HEK293 (cell line): ENCODE measurements at regions not wholly inside any gene's neighbourhood (a gene's known extent, or its start where the extent isn't known, plus 50 kb on each side); places are given as distances from the start of the nearest gene placed in this dataset.

Experiments
- CTCF ChIA-PET: fragments of 350-600 bp; formaldehyde crosslinking; extraction: SDS; loops from one replicate; lab custom pipeline; 2021; ENCODE audit warnings: antibody characterized with exemption; lab: Yijun Ruan, JAX
- POLR2A ChIA-PET: fragments of 300-600 bp; formaldehyde crosslinking; extraction: SDS; loops from one replicate; lab custom pipeline; 2020; ENCODE audit warnings: antibody characterized with exemption, inconsistent platforms; lab: Yijun Ruan, JAX
- H3K27ac ChIP-seq: fragments of 200-500 bp; sonication (Bioruptor generic); 2 replicates; pipeline ENCODE4 v1.5.1; 2014; ENCODE audit warnings: low read depth, low read length, control low read depth, inconsistent platforms; ENCODE audit errors: extremely low read depth
- H3K36me3 ChIP-seq, 2 experiments: fragments of 200-500 bp in 1 of 2; sonication (Bioruptor generic) in 1 of 2; 1 replicate in 1 of 2; 2 replicates in 1 of 2; pipeline ENCODE4 v1.5.1; 2014 to 2017; ENCODE audit warnings: inconsistent platforms in 2 of 2, low read length in 2 of 2; ENCODE audit not compliant: control insufficient read depth in 2 of 2, insufficient read depth in 1 of 2
- H3K4me1 ChIP-seq: fragments of 200-500 bp; sonication (Bioruptor generic); 2 replicates; pipeline ENCODE4 v1.5.1; 2014; ENCODE audit warnings: mild to moderate bottlenecking, low read length, inconsistent platforms; ENCODE audit not compliant: control insufficient read depth, insufficient read depth
- H3K4me3 ChIP-seq: 2 replicates; pipeline ENCODE4 v1.5.1; 2011; ENCODE audit warnings: low read depth, mild to moderate bottlenecking, control low read depth, low read length, moderate library complexity
- H3K9me3 ChIP-seq: fragments of 200-500 bp; sonication (Bioruptor generic); 2 replicates; pipeline ENCODE4 v1.5.1; 2014; ENCODE audit warnings: low read depth, low read length, inconsistent platforms; ENCODE audit not compliant: control insufficient read depth, insufficient read depth
- BCL11A ChIP-seq: fragments of 450-650 bp; formaldehyde crosslinking; IDR thresholded peaks from 2 replicates; pipeline ENCODE4 v1.5.1; 2016; ENCODE audit warnings: low read depth, missing biosample characterization, missing genetic modification characterization
- FEZF1 ChIP-seq: fragments of 450-650 bp; formaldehyde crosslinking; IDR thresholded peaks from 2 replicates; pipeline ENCODE4 v1.5.1; 2016; ENCODE audit warnings: missing biosample characterization, missing genetic modification characterization
- GLI2 ChIP-seq: fragments of 450-650 bp; formaldehyde crosslinking; IDR thresholded peaks from 2 replicates; pipeline ENCODE4; 2017; ENCODE audit warnings: missing biosample characterization, missing genetic modification characterization, low read depth, borderline replicate concordance
- GLIS1 ChIP-seq: fragments of 450-650 bp; formaldehyde crosslinking; IDR thresholded peaks from 2 replicates; pipeline ENCODE4 v1.5.1; 2016; ENCODE audit warnings: missing biosample characterization, missing genetic modification characterization
- KLF1 ChIP-seq: fragments of 450-650 bp; formaldehyde crosslinking; IDR thresholded peaks from 2 replicates; pipeline ENCODE4 v1.5.1; 2016; ENCODE audit warnings: missing biosample characterization, missing genetic modification characterization
- PRDM1 ChIP-seq: fragments of 450-650 bp; formaldehyde crosslinking; IDR thresholded peaks from 2 replicates; pipeline ENCODE4; 2016; ENCODE audit warnings: missing biosample characterization, missing genetic modification characterization
- REPIN1 ChIP-seq: fragments of 450-650 bp; formaldehyde crosslinking; IDR thresholded peaks from 2 replicates; pipeline ENCODE4 v1.5.1; 2017; ENCODE audit warnings: missing biosample characterization, missing genetic modification characterization, low read depth
- TCF7L2 ChIP-seq: IDR thresholded peaks from 2 replicates; pipeline ENCODE4 v1.6.1; 2011; ENCODE audit warnings: low read depth, mild to moderate bottlenecking, inconsistent platforms, low read length, moderate library complexity, borderline replicate concordance
- ZNF138 ChIP-seq: fragments of 450-650 bp; formaldehyde crosslinking; IDR thresholded peaks from 2 replicates; pipeline ENCODE4 v1.5.1; 2016; ENCODE audit warnings: missing biosample characterization, missing genetic modification characterization, borderline replicate concordance
- ZNF140 ChIP-seq: fragments of 450-650 bp; formaldehyde crosslinking; IDR thresholded peaks from 2 replicates; pipeline ENCODE4 v1.5.1; 2016; ENCODE audit warnings: missing biosample characterization, missing genetic modification characterization
- ZNF157 ChIP-seq: fragments of 450-650 bp; formaldehyde crosslinking; IDR thresholded peaks from 2 replicates; pipeline ENCODE4 v1.5.1; 2016; ENCODE audit warnings: missing biosample characterization, missing genetic modification characterization
- ZNF19 ChIP-seq: fragments of 450-650 bp; formaldehyde crosslinking; IDR thresholded peaks from 2 replicates; pipeline ENCODE4; 2016; ENCODE audit warnings: missing biosample characterization, missing genetic modification characterization, low read depth
- ZNF341 ChIP-seq: fragments of 450-650 bp; formaldehyde crosslinking; IDR thresholded peaks from 2 replicates; pipeline ENCODE4; 2016; ENCODE audit warnings: low read depth, missing biosample characterization, missing genetic modification characterization
- ZNF404 ChIP-seq: fragments of 450-650 bp; formaldehyde crosslinking; IDR thresholded peaks from 2 replicates; pipeline ENCODE4 v1.5.1; 2017; ENCODE audit warnings: missing biosample characterization, missing genetic modification characterization
- ZNF48 ChIP-seq: fragments of 450-650 bp; formaldehyde crosslinking; IDR thresholded peaks from 2 replicates; pipeline ENCODE4 v1.5.1; 2016; ENCODE audit warnings: missing biosample characterization, missing genetic modification characterization
- ZNF529 ChIP-seq: fragments of 450-650 bp; formaldehyde crosslinking; IDR thresholded peaks from 2 replicates; pipeline ENCODE4 v1.5.1; 2017; ENCODE audit warnings: missing genetic modification characterization, missing biosample characterization; ENCODE audit not compliant: insufficient replicate concordance
- ZNF544 ChIP-seq: fragments of 450-650 bp; formaldehyde crosslinking; IDR thresholded peaks from 2 replicates; pipeline ENCODE4 v1.5.0; 2017; ENCODE audit warnings: missing biosample characterization, missing genetic modification characterization
- ZNF548 ChIP-seq: fragments of 450-650 bp; formaldehyde crosslinking; IDR thresholded peaks from 2 replicates; pipeline ENCODE4 v1.5.1; 2016; ENCODE audit warnings: missing biosample characterization, missing genetic modification characterization
- ZNF558 ChIP-seq: fragments of 450-650 bp; formaldehyde crosslinking; IDR thresholded peaks from 2 replicates; pipeline ENCODE4 v1.5.1; 2016; ENCODE audit warnings: missing biosample characterization, missing genetic modification characterization
- ZNF585B ChIP-seq: fragments of 450-650 bp; formaldehyde crosslinking; IDR thresholded peaks from 2 replicates; pipeline ENCODE4 v1.5.1; 2016; ENCODE audit warnings: missing biosample characterization, missing genetic modification characterization
- ZNF624 ChIP-seq: fragments of 450-650 bp; formaldehyde crosslinking; IDR thresholded peaks from 2 replicates; pipeline ENCODE4 v1.5.1; 2017; ENCODE audit warnings: missing biosample characterization, missing genetic modification characterization
- ZNF626 ChIP-seq: fragments of 450-650 bp; sonication (Bioruptor Pico); formaldehyde crosslinking; IDR thresholded peaks from 2 replicates; pipeline ENCODE4 v1.5.1; 2018; ENCODE audit warnings: missing biosample characterization, missing genetic modification characterization, inconsistent platforms
- ZNF629 ChIP-seq: fragments of 450-650 bp; formaldehyde crosslinking; IDR thresholded peaks from 2 replicates; pipeline ENCODE4 v1.5.1; 2017; ENCODE audit warnings: missing biosample characterization, missing genetic modification characterization
- ZNF701 ChIP-seq: fragments of 450-650 bp; formaldehyde crosslinking; IDR thresholded peaks from 2 replicates; pipeline ENCODE4 v1.5.1; 2016; ENCODE audit warnings: missing biosample characterization, missing genetic modification characterization
- ZNF707 ChIP-seq: fragments of 450-650 bp; formaldehyde crosslinking; IDR thresholded peaks from 2 replicates; pipeline ENCODE4 v1.5.1; 2016; ENCODE audit warnings: missing biosample characterization, missing genetic modification characterization
- TF ChIP-seq, protein P1 (sequence below): fragments of 450-650 bp; formaldehyde crosslinking; IDR thresholded peaks from 2 replicates; pipeline ENCODE4 v1.5.1; 2016; ENCODE audit warnings: missing biosample characterization, missing genetic modification characterization
- TF ChIP-seq, protein P2 (sequence below): fragments of 450-650 bp; formaldehyde crosslinking; IDR thresholded peaks from 2 replicates; pipeline ENCODE4 v1.5.1; 2016; ENCODE audit warnings: missing biosample characterization, missing genetic modification characterization, low read depth
- TF ChIP-seq, protein P3 (sequence below): fragments of 450-650 bp; formaldehyde crosslinking; conservative IDR thresholded peaks from 2 replicates; pipeline ENCODE4 v1.5.1; 2016; ENCODE audit warnings: low read depth, missing biosample characterization, missing genetic modification characterization
- TF ChIP-seq, protein P4 (sequence below): sonication (generic); formaldehyde crosslinking; IDR thresholded peaks from 2 replicates; pipeline ENCODE4 v1.8.1; 2022; ENCODE audit warnings: mild to moderate bottlenecking, moderate library complexity, missing genetic modification reagents

DNA sequence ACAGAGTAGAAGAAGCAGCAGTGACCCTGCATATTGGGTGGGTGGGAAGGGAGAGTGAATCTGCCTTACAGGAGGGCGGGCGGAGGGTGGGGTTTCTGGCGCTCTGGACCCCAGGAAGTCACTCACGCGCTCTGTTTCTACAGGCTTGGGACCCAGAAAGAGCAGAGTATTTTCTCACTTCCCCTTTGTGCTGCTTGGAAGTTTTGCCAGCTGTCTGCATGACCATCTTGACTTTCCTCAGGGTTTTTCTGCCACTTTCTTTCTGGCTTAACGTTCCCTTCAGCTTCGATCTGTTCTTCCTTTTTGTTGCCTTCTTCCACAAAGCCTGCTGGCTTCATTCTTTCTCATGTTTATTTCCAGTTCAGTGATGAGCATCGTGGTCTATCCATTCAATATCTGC is 383.1 kb downstream of the GALR1 start:
- POLR2A ChIA-PET = no interaction called here
- H3K27ac ChIP-seq = no peak overlapping the region
- H3K36me3 ChIP-seq = no peaks in the 10 kb centered on the region
- TF ChIP-seq ZNF19 (tag by site-specific recombination) = no peak
- TF ChIP-seq REPIN1 (tag by site-specific recombination) = no peak
- no peak for TF ChIP-seq ZNF558 (tag by site-specific recombination)
- no peak for TF ChIP-seq GLIS1 (tag by site-specific recombination)
- no peak for TF ChIP-seq ZNF585B (tag by site-specific recombination)
- TF ChIP-seq ZNF544 (tag by site-specific recombination) = no peak
- no peak for TF ChIP-seq TCF7L2
- TF ChIP-seq ZNF707 = no peak
- no peak for TF ChIP-seq ZNF157 (tag by site-specific recombination)
- TF ChIP-seq GLI2 (tag by site-specific recombination) = no peak
- TF ChIP-seq, protein P1, sequence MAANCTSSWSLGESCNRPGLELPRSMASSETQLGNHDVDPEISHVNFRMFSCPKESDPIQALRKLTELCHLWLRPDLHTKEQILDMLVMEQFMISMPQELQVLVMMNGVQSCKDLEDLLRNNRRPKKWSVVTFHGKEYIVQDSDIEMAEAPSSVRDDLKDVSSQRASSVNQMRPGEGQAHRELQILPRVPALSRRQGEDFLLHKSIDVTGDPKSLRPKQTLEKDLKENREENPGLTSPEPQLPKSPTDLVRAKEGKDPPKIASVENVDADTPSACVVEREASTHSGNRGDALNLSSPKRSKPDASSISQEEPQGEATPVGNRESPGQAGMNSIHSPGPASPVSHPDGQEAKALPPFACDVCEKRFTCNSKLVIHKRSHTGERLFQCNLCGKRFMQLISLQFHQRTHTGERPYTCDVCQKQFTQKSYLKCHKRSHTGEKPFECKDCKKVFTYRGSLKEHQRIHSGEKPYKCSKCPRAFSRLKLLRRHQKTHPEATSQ (tag by site-specific recombination) = no peak
- no peak for TF ChIP-seq ZNF404 (tag by site-specific recombination)
- TF ChIP-seq ZNF138 (tag by site-specific recombination) = no peak
- no peak for TF ChIP-seq ZNF624
- TF ChIP-seq FEZF1 (tag by site-specific recombination) = no peak
- TF ChIP-seq, all 188 proteins: peak for 0
- Histone ChIP-seq H3K4me1 (no peaks in the 10 kb centered on the region), H3K9me3 (no peaks in the 10 kb centered on the region), H3K4me3 (no peak overlapping the region)
- CTCF ChIA-PET = interaction anchor here (0.6 kb wide), 1 partner anchor 293 kb away, joined by 3 read pairs; no protein-coding TSS in a partner anchor

DNA sequence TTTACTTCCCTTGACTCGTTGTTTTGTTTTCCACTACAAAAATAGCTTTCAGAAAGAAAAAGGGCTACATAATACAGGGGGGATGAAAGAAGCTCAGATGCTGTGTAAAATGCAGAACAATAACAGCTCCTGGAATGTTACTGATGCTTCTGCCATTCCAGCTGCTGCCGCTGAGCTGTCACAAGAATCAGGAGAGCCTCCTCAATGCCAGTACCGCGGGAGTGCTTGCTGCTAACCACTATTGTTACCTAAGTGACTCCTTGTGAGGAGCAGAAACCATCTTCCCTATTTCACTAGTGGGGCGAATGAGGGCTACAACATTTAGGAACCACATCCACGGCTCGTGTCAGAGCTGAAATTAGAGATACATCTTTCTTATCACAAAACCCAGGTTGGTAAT is 384.8 kb downstream of the GALR1 start:
- Histone ChIP-seq H3K4me1 (no peaks in the 10 kb centered on the region), H3K27ac (no peak overlapping the region), H3K9me3 (no peaks in the 10 kb centered on the region), H3K36me3 (no peaks in the 10 kb centered on the region), H3K4me3 (no peak overlapping the region)
- ChIA-PET POLR2A (no interaction called here), CTCF (interaction anchor here (0.7 kb wide), 1 partner anchor 17 kb away, joined by 3 read pairs; no protein-coding TSS in a partner anchor)
- TF ChIP-seq, protein P2, sequence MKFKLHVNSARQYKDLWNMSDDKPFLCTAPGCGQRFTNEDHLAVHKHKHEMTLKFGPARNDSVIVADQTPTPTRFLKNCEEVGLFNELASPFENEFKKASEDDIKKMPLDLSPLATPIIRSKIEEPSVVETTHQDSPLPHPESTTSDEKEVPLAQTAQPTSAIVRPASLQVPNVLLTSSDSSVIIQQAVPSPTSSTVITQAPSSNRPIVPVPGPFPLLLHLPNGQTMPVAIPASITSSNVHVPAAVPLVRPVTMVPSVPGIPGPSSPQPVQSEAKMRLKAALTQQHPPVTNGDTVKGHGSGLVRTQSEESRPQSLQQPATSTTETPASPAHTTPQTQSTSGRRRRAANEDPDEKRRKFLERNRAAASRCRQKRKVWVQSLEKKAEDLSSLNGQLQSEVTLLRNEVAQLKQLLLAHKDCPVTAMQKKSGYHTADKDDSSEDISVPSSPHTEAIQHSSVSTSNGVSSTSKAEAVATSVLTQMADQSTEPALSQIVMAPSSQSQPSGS (tag by site-specific recombination) = no peak
- no peak for TF ChIP-seq ZNF626 (tag by site-specific recombination)
- TF ChIP-seq, protein P3, sequence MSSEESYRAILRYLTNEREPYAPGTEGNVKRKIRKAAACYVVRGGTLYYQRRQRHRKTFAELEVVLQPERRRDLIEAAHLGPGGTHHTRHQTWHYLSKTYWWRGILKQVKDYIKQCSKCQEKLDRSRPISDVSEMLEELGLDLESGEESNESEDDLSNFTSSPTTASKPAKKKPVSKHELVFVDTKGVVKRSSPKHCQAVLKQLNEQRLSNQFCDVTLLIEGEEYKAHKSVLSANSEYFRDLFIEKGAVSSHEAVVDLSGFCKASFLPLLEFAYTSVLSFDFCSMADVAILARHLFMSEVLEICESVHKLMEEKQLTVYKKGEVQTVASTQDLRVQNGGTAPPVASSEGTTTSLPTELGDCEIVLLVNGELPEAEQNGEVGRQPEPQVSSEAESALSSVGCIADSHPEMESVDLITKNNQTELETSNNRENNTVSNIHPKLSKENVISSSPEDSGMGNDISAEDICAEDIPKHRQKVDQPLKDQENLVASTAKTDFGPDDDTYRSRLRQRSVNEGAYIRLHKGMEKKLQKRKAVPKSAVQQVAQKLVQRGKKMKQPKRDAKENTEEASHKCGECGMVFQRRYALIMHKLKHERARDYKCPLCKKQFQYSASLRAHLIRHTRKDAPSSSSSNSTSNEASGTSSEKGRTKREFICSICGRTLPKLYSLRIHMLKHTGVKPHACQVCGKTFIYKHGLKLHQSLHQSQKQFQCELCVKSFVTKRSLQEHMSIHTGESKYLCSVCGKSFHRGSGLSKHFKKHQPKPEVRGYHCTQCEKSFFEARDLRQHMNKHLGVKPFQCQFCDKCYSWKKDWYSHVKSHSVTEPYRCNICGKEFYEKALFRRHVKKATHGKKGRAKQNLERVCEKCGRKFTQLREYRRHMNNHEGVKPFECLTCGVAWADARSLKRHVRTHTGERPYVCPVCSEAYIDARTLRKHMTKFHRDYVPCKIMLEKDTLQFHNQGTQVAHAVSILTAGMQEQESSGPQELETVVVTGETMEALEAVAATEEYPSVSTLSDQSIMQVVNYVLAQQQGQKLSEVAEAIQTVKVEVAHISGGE (tag by site-specific recombination) = no peak
- TF ChIP-seq ZNF629 (tag by site-specific recombination) = no peak
- TF ChIP-seq ZNF701 = no peak
- no peak for TF ChIP-seq ZNF140 (tag by site-specific recombination)
- TF ChIP-seq PRDM1 (tag by site-specific recombination) = no peak
- TF ChIP-seq ZNF341 (tag by site-specific recombination) = no peak
- no peak for TF ChIP-seq KLF1 (tag by site-specific recombination)
- no peak for TF ChIP-seq ZNF48
- TF ChIP-seq, protein P4, sequence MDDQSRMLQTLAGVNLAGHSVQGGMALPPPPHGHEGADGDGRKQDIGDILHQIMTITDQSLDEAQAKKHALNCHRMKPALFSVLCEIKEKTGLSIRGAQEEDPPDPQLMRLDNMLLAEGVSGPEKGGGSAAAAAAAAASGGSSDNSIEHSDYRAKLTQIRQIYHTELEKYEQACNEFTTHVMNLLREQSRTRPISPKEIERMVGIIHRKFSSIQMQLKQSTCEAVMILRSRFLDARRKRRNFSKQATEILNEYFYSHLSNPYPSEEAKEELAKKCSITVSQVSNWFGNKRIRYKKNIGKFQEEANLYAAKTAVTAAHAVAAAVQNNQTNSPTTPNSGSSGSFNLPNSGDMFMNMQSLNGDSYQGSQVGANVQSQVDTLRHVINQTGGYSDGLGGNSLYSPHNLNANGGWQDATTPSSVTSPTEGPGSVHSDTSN (CRISPR knock-in tag) = no peak
- TF ChIP-seq ZNF529 (tag by site-specific recombination) = no peak
- no peak for TF ChIP-seq BCL11A (tag by site-specific recombination)
- no peak for TF ChIP-seq ZNF558 (tag by site-specific recombination)
- TF ChIP-seq ZNF548 = no peak
